Keratinocyte (primary cell): ENCODE measurements at regions not wholly inside any gene's neighbourhood (a gene's known extent, or its start where the extent isn't known, plus 50 kb on each side); places are given as distances from the start of the nearest gene placed in this dataset.

Experiments used
- DNase-seq: peaks from one replicate; pipeline ENCODE4 v3.0.0-alpha.2; 2011; ENCODE audit warnings: low read depth, missing footprints, low spot score
- FAIRE-seq: peaks from 2 replicates; lab custom pipeline; 2011; peaks lifted over from hg19 to GRCh38; lab: Jason Lieb, UNC
- H2AFZ ChIP-seq: 2 replicates; pipeline ENCODE4 v1.6.0; 2012; ENCODE audit warnings: low read length, control low read depth, inconsistent platforms; ENCODE audit not compliant: control insufficient read depth
- H3K27ac ChIP-seq: 2 replicates; pipeline ENCODE4 v1.5.1; 2011; ENCODE audit warnings: low read length; ENCODE audit not compliant: control insufficient read depth, insufficient read depth
- H3K27me3 ChIP-seq: 3 replicates; pipeline ENCODE4 v1.6.0; 2011; ENCODE audit warnings: low read length; ENCODE audit not compliant: control insufficient read depth, insufficient read depth; ENCODE audit errors: extremely low read depth
- H3K36me3 ChIP-seq, 2 experiments: 2 replicates in 1 of 2; 3 replicates in 1 of 2; pipeline ENCODE4 v1.5.1; 2011; ENCODE audit warnings: low read length in 2 of 2, mild to moderate bottlenecking in 1 of 2; ENCODE audit not compliant: control insufficient read depth in 2 of 2, insufficient read depth in 2 of 2; ENCODE audit errors: extremely low read depth in 1 of 2
- H3K4me1 ChIP-seq: 3 replicates; pipeline ENCODE4 v1.5.1; 2011; ENCODE audit warnings: low read length; ENCODE audit not compliant: control insufficient read depth, insufficient read depth; ENCODE audit errors: extremely low read depth
- H3K4me2 ChIP-seq: 3 replicates; pipeline ENCODE4 v1.6.0; 2011; ENCODE audit warnings: low read depth, low read length; ENCODE audit not compliant: control insufficient read depth, insufficient read depth; ENCODE audit errors: extremely low read depth
- H3K4me3 ChIP-seq, 3 experiments: fragments of 200-600 bp in 1 of 3; sonication (generic) in 1 of 3; 2 replicates in 2 of 3; 3 replicates in 1 of 3; pipeline ENCODE4 v1.5.1; 2011 to 2016; ENCODE audit warnings: low read length in 3 of 3, mild to moderate bottlenecking in 3 of 3, control low read depth in 2 of 3, inconsistent platforms in 1 of 3, low read depth in 1 of 3, mixed read lengths in 1 of 3, mixed run types in 1 of 3, moderate library complexity in 1 of 3; ENCODE audit not compliant: control insufficient read depth in 2 of 3, insufficient read depth in 2 of 3; ENCODE audit errors: extremely low read depth in 1 of 3
- H3K79me2 ChIP-seq: 2 replicates; pipeline ENCODE4 v1.6.0; 2012; ENCODE audit warnings: low read length; ENCODE audit not compliant: control insufficient read depth, insufficient read depth
- H3K9ac ChIP-seq: 3 replicates; pipeline ENCODE4 v1.6.0; 2011; ENCODE audit warnings: low read length; ENCODE audit not compliant: control insufficient read depth, insufficient read depth; ENCODE audit errors: extremely low read depth
- H3K9me1 ChIP-seq: 3 replicates; pipeline ENCODE4 v1.6.0; 2011; ENCODE audit warnings: low read length; ENCODE audit not compliant: control insufficient read depth, insufficient read depth; ENCODE audit errors: extremely low read depth
- H3K9me3 ChIP-seq: 2 replicates; pipeline ENCODE4 v1.5.1; 2012; ENCODE audit warnings: low read depth, low read length; ENCODE audit not compliant: control insufficient read depth
- H4K20me1 ChIP-seq: 3 replicates; pipeline ENCODE4 v1.6.0; 2011; ENCODE audit warnings: low read length; ENCODE audit not compliant: control insufficient read depth, insufficient read depth; ENCODE audit errors: extremely low read depth
- EZH2 ChIP-seq: IDR thresholded peaks from one replicate; pipeline ENCODE4 v1.6.1; 2012; ENCODE audit warnings: inconsistent platforms, mild to moderate bottlenecking, low read length, moderate library complexity
- dilution Hi-C: fragments of 300-500 bp; cut with MboI; formaldehyde crosslinking; loops from one replicate; pipeline ENCODE4 v1.7.0; 2020; ENCODE audit warnings: low sequenced_read_pairs; ENCODE audit not compliant: extremely low pct_ligation_motif_present
- TF ChIP-seq, protein P1 (sequence below), 3 experiments: IDR thresholded peaks in 1 of 3; conservative IDR thresholded peaks in 1 of 3; optimal IDR thresholded peaks in 1 of 3; 2 replicates in 2 of 3; 3 replicates in 1 of 3; pipeline versions ENCODE3 to v1.5.1; 2011; ENCODE audit warnings: low read length in 3 of 3, mild to moderate bottlenecking in 3 of 3, moderate library complexity in 2 of 3, control low read depth in 1 of 3, inconsistent platforms in 1 of 3; ENCODE audit not compliant: insufficient read depth in 2 of 3; ENCODE audit errors: extremely low read depth in 1 of 3

DNA sequence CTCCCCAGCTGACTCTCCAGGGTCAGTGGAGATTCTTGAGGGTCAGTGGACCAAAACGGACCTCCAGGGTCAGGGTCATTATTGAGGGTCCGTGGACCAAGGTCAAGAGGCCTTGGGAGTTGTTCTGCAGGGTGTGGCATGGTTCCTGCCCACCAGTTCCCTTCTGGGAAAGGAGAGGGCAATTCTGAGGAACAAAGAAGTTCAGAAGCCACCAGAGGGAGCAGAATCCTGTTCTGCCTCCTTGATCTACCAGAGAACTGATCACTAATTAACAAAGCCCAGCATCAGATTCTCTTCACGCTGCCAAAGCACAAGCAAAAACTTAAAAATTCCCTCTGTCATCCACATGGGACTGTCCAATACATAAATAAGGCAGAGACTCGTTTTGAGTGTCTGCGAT lies 263.4 kb downstream of the DHX35 start:
- DNase-seq (no peak), FAIRE-seq (no peak)
- Histone ChIP-seq H3K9me1 (no peaks in the 10 kb centered on the region), H4K20me1 (no peaks in the 10 kb centered on the region), H3K27me3 (no peaks in the 10 kb centered on the region), H3K79me2 (no peaks in the 10 kb centered on the region), H3K9me3 (no peaks in the 10 kb centered on the region), H3K4me1 (no peaks in the 10 kb centered on the region), H3K27ac (no peak overlapping the region), H3K9ac (no peak overlapping the region), H3K4me2 (no peak overlapping the region), H3K36me3 (no peaks in the 10 kb centered on the region), H3K4me3 (no peak overlapping the region), H2AFZ (no peak overlapping the region)
- TF ChIP-seq EZH2, result no peak
- TF ChIP-seq, protein P1, sequence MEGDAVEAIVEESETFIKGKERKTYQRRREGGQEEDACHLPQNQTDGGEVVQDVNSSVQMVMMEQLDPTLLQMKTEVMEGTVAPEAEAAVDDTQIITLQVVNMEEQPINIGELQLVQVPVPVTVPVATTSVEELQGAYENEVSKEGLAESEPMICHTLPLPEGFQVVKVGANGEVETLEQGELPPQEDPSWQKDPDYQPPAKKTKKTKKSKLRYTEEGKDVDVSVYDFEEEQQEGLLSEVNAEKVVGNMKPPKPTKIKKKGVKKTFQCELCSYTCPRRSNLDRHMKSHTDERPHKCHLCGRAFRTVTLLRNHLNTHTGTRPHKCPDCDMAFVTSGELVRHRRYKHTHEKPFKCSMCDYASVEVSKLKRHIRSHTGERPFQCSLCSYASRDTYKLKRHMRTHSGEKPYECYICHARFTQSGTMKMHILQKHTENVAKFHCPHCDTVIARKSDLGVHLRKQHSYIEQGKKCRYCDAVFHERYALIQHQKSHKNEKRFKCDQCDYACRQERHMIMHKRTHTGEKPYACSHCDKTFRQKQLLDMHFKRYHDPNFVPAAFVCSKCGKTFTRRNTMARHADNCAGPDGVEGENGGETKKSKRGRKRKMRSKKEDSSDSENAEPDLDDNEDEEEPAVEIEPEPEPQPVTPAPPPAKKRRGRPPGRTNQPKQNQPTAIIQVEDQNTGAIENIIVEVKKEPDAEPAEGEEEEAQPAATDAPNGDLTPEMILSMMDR (optimal IDR thresholded peaks at IDR 0.05 in 1 of 3, IDR thresholded peaks at IDR 0.05 in 1 of 3, conservative IDR thresholded peaks at IDR 0.05 in 1 of 3; ENCODE audit: extremely low read depth in 1 of 3, insufficient read depth in 2 of 3, low read length in 3 of 3), result no peak
- dilution Hi-C loops, result no loop called here

DNA sequence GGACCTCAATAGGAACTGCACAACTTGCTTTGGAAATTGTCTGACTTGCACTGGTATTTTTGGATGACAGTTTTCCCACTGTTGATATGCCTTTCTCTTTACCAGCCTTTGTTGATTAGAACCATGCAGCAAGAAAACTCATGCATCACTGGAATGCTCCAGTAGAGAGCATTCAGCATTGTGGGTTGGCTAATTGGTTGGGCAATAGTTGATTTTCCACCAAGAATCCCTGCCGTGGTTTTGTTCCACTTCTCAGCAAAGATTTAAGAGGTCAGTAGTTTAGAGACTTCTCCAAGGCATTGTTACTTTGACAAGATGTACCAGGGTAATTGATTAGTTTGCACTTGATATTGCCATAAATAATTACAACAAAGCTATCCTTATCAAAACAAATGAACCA lies 260.0 kb downstream of the DHX35 start:
- H2AFZ ChIP-seq, result no peak overlapping the region
- H3K4me2 ChIP-seq, result no peak overlapping the region
- DNase-seq, result no peak
- no peak overlapping the region for H3K9ac ChIP-seq
- H3K9me1 ChIP-seq, result no peaks in the 10 kb centered on the region
- no peaks in the 10 kb centered on the region for H4K20me1 ChIP-seq
- dilution Hi-C loops, result no loop called here
- no peak overlapping the region for H3K4me3 ChIP-seq
- no peaks in the 10 kb centered on the region for H3K9me3 ChIP-seq
- no peaks in the 10 kb centered on the region for H3K36me3 ChIP-seq
- FAIRE-seq, result no peak
- no peaks in the 10 kb centered on the region for H3K79me2 ChIP-seq
- no peaks in the 10 kb centered on the region for H3K27me3 ChIP-seq
- no peaks in the 10 kb centered on the region for H3K4me1 ChIP-seq
- TF ChIP-seq, protein P1 (optimal IDR thresholded peaks at IDR 0.05 in 1 of 3, IDR thresholded peaks at IDR 0.05 in 1 of 3, conservative IDR thresholded peaks at IDR 0.05 in 1 of 3; ENCODE audit: extremely low read depth in 1 of 3, insufficient read depth in 2 of 3, low read length in 3 of 3), result no peak
- no peak for TF ChIP-seq EZH2
- H3K27ac ChIP-seq, result no peak overlapping the region
